Activated T-cell treated with anti-CD3 and anti-CD28 coated beads, Interleukin-2, amount 50 U/mL, for 48 hours (primary cell): ENCODE measurements at regions not wholly inside any gene's neighbourhood (a gene's known extent, or its start where the extent isn't known, plus 50 kb on each side); places are given as distances from the start of the nearest gene placed in this dataset.
"Not testable (repeated sequence)": the region's sequence is repeated elsewhere in the genome, so short reads cannot be mapped to it uniquely, and the experiment has no call there.

Experiments used
- DNase-seq, 2 experiments: peaks; one replicate each; pipeline ENCODE4 v3.0.0-alpha.2; 2020

DNA sequence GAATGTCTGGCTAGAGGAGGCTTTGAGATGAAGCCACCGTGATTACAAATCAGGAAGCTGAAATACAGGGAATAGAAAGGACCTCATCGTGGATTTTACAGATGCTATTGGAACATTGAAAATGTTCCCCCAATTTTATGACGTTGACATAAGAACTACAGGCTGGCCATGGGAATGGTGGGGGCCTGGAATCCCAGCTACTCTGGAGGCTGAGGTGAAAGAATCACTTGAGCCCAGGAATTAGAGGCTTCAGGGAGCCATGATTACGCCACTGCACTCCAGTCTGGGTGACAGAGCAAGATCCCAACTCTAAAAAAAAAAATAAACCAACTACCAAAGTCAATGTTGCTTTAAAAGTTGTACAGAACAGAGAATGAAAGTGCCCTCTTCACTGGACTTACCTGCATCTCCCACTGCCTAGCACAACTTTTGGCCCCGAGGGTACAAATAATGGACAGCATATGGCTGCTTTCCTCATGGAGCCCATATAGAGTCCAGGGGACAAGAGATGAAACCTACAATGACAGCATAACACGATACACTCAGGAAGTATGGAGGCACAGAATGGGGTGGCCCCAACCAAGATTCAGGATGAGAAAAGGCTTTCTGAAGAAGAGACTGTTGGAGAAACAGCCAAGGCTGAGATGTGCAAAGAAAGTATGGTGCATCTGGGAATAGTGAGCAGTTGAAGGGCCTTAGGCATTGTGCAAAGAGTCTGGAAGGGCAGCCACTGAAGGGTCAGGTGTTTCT is 254.8 kb downstream of the MYCN start:
- DNase-seq, result no peak

DNA sequence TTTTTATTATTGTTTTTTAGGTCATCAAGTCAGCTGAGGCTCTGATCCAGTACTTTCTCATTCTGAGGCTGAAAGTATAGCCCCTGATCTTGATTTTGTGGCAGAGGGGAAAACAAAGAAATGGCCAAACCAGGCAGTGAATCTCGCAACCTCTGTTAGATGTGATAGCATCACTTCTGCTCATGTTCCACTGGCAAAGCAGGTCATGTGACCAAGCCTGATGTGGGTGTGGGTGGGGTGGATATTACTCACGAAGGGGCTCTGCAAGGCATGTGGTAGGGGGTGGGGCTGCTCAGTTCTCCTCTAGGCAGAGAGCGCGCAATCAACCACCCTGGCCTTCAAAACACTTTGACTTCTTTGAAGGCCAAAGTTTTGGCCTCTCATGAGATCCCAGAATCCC is 254.2 kb downstream of the MYCN start:
- no peak for DNase-seq

DNA sequence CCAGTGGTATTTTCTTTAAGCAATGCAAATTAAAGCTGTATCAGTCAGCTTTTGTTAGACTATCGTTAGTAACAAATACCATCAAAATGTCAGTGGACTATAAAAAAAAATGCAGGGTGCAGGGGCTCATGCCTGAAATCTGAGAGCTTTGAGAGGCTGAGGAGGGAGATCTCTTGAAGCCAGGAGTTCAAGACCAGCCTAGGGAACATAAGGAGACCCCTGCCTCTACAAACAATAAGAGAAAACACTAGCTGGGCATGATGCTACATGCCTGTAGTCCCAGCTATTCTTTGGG is 253.7 kb downstream of the MYCN start:
- no peak for DNase-seq

DNA sequence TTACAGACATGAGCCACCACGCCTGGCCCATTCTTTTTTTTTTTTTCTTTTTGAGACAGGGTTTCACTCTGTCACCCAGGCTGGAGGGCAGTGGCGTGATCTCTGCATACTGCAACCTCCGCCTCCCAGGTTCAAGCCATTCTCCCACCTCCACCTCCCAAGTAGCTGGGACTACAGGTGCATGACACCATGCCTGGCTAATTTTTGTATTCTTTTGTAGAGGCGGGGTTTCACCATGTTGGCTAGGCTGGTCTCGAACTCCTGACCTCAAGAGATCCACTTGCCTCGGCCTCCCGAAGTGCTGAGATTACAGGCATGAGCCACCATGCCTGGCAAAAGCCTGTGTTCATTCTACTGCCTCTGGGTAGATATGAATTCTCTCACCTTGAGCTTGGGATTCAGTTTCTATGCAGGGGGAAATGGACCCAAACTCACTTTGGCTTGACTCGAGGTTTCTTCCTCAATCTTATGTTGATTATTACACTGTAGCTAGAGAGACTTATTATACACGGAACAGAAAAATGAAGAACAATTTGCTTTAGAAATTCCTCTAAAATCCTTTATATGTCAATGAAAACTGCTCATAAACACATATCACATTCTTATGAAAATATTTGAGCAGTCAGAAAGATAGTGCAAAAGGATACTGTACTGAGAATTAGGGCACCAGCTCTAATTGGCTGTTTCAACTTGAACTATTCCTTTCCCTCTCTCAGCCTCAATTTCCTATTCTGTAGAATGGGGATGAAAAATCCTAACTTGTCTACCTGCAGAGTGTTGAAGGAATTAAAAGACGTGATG is 252.3 kb downstream of the MYCN start:
- DNase-seq, result no peak

DNA sequence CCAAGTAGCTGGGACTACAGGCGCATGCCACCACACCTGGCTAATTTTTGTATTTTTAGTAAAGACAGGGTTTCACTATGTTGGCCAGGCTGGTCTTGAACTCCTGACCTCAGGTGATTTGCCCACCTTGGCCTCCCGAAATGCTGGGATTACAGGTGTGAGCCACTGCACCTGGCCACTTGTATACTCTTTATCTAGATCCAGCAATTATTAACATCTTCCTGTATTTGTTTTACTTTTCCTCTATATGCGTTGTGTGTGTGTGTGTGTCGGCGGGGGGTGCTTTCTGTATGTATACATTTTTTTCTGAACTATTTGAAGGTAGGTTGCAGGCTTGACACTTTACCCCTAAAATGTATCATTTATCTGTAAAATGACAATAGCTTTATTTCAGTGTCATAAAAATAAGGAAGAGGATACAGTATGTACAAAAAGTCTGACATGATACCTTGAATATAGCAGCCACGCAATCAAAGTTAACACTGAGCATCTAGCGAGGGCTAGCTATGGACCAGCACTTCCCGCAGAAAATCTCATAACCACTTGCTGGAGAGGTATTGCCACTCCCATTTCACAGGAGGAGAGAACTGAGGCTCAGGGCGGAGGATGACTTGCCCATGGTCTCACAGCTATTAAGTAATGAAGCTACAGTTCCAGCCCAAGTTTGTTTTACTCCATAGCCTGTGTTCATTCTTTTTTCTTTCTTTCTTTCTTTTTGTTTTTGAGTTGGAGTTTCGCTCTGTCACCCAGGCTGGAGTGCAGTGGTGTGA is 251.3 kb downstream of the MYCN start:
- DNase-seq, result no peak

DNA sequence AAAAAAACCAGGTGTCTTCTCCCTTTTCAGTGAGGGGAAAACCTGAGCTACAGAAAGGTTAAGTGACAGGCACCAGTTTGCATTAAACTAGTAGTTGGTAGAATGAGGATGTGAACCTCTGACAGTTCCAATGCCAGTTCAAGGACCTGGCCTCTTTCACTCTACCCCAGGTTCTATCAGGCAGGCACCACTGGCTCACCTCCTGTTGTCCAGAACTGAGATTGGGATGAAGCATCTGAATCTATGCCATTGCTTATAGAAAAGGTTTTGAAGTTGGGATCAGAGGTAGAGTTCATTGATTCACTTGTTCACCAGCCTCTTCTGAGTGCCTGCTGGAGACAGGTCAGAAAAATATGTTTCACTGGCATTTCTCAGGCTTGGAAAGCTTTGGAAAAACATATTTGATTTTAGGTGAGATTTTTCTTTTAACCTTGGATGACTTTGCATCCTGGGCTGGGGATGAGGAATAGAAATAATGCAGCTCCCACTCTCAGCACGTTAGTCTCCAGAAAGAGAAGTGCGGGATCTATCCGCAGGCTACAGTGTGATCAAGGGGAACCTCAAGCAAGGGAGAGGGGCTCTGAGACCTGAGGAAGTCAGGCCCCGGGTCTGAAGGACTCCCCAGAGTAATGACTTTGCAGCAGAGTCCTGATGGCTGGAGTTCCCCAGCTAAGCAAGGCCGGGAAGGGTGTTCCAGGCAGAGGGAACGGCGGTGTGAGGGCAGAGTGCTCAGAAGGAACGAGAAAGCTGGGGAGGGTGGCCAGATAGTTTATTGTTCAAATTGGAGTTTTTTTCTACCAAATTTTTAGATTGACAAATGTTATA is 250.3 kb downstream of the MYCN start:
- DNase-seq, result no peak

DNA sequence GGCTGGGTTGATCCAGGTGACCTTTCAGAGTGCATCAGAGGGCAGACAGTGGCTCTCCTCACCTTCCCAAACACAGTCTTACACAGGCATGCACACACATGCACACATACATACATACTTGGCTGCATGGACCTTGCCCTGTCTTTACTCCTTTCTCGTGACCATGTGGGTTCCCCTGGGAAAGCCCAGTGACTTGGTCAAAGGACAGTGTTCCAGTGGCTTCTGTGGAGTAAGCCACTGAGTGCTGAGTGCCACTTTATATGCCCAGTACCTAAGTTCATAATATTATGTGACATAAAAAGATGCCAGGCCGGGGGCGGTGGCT is 249.4 kb downstream of the MYCN start:
- no peak for DNase-seq

DNA sequence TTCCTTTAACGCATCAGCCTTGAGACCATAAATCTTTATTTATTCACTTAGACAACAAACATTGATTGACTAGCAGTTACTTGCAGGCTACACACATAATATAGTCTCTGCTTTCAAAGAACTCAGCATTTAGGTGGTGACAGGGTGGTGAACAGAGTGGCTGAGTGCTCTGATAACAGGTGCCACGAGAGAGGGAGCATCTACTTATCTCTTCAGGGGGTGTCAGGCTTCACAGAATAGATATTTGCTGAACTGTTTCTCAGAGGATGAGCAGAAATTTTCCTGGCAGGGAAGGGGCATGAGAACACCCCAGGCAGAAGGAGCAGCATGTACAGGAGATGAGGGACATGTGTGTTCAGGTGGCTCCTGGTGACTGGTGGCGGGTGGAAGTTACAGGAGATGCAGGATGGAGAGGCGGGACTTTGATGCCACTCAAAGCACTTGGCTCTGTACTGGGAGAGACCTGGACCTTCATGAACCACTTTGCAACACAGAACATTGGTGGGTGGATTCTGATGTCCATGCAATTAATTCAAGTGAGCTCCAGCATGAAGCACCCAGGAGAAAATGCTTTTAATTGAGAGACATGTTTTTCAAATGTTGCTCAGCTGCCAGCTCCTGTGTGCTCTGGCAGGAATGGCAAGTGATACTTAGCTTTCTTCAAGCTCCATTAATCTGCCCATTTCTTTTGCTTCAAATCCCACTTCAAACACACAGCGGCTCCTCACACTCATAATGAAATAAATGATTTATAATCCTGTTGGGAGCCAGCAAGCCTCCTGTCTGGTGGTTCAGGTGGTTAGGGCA is 248.9 kb downstream of the MYCN start:
- no peak for DNase-seq

DNA sequence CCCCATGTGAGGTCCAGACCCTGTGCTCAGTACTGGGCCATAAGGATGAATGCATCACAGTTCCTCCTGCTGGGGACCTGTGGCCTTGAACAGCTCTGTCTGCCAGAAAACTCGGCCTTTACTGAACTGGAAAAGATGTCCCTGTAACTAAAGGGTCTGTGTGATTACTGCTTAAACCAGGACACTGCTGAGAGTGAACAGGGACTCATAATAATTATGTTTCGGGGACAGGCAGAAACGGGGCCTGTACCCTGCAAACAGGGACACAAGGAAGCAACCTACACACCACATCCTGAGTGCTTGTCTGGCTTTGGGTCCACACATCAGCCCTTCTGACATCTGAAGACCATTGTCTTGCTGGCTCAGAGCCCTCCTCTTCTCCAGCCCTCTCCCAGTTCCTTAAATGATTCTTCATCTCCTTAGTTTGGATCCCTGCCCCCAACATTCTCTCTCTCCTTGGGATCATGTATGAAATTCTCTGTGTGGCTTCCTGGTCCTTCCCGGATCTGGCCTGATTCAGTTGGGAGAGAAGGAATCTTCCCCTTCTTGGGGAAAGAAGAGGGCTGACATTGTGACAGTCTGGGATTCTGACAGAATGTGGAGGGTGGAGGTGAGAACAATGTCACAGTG is 248.0 kb downstream of the MYCN start:
- DNase-seq, result no peak

DNA sequence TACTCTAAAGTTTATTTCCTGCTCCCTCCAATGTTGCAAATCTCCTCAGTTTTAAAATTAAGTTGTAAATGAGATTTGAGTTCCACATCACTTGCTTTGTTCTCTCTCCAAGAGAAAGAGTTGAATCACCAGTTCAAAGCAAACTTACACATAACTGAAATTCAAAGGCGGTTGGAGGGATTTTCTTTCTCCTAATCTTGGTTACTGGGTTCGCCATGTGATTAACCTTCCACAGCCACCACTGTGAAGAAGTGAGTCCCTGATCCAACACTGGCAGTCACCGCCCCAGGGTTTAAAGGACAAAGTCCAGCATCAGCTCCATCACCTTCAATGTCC is 247.1 kb downstream of the MYCN start:
- no peak for DNase-seq

DNA sequence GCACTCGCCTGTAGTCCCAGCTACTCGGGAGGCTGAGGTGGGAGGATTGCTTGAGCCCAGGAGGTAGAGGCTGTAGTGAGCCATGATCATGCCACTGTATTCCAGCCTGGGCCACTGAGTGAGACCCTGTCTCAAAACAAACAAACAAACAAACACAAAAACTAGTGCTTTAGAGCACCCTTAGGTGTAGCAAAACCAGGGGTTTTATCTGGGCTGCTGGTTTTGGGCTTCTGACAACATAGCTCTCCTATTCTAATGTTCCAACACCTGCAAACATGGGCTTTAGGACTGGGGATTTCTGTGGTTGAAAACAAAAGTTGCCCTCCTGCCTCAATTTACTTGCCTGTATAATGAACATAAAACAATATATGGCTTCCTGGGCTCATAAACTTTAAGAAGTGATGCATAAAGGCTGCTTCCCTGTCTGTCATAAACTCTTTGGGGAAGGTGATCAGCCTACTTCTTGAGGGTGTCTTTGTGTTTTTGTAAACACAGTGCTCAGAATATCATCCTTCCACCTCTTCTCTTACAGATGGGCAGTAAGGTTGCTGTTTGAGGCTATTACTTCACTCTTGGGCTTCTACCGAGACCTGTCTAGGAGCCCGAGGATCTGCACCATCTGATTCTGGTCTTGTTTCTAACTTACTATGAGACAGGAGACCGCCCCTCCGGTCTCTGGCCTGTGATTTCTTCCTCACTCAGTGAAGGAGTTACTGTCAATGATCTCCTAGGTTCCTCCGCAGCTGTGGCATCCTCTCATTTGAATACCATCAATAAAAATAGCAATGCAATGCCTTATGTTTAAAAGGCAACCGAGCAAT is 246.5 kb downstream of the MYCN start:
- no peak for DNase-seq

DNA sequence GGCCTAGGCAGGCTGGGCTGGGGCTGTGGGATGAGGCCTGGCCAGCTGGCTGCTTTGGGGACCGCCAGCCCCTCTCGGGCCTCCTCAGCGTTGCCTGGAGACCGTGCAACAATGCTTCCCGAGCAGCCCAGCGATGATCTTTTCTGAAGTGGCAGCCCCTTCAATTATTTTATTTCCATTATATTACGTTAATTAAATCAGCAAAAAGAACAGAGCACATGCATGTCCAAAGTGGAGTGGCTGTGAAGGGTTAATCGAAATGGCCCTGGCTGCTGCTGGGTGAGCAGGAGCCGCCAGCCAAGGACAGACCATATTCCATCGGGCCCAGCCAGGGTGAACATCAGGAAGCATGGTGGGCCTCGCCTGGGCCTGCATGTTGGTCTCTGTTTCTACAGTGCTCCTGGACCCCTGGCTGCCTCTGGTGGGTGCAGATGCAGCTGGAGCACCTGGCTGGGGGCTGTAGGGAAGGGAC is 245.5 kb downstream of the MYCN start:
- no peak for DNase-seq

DNA sequence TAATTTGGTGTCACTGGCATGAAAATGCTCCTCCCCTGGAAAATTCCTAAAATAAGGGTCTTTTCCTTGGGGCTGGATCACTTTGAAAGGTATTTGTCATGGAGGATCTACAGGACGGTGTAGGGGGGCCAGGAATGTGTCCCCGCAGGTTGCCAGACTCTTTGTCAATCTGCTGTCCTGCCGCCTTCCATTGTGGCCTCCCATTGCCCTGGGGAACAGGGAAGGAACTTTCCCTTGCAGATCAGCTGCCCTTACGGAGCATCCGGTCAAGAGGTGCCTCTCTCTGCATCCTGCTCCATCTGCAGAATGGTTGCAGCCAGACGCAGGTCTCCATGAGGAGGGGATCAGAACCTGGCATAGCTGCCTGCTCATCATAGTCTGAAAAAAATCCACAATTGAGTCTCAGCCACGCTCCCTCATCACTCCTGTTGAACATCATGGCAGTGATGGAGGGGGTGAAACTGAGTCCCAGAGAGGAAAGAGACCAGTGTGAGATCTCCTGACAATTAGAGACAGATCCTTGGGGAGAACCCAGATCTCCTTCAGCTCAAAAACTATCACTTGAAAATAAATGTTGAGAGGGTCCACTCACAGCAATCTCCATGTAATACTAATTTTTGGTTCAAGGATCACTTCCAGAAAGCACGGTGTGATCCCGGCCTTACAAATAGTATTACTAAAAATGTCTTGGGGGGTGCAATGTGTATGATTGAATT is 244.8 kb downstream of the MYCN start:
- no peak for DNase-seq

DNA sequence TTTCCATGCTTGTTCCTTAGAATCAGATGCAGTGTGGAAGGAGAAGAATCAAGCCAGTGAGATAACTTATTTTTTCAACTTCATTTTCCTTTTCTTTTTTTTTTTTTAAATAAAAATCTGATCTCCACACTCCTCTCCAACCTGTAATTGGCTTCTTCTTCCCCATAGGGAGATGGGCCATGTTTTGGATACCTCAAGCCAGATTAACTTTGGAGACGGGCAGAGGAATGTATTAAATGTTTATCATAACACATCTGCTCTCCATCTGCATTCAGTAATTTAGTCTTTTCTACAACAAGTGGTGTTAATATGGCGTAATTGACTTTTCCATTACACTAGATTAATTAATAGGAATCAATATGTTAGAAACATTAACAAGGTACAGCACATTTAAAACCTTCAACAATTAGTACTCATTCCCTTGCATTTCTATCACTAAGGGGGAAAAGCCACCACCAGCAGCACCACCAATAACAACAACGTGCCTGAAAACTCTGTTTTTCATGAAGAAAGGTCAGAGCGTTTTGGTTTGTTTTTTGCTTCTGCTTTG is 244.1 kb downstream of the MYCN start:
- DNase-seq, result no peak

DNA sequence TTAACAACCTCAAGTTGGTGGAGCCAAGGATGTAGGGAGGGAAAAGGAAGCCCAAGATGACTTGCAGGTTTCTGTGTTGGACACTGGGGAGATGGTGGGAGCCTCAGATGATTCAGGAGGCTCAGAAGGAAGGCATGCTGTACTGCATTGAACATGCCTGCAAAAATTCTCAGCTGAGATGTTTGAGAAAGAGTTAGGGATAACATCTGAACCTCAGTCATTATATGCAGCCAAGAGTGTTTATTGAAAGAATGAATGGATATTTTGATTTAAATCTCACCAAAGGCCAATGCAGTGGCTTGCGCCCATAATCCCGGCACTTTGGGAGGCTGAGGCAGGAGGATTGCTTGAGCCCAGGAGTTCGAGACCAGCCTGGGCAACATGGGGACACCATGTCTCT is 243.0 kb downstream of the MYCN start:
- DNase-seq, result no peak

DNA sequence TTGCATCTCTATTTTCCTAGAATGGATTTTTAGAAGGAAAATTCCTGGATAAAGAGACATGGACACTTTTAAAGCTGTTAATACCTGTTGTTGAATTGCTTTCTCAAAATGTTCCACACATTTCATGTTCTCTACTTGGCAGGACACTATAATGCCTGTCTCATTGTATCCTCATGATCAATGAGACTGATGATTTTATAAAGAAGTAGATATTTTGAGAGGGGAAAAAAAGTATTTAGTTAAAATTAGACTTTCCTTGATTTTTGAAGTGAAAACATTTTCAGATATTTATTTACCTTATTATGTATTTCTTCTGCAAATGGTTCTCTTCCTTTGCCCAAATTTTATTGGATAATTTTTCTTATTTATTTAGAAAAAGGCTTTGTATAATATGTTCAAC is 242.5 kb downstream of the MYCN start:
- no peak for DNase-seq

DNA sequence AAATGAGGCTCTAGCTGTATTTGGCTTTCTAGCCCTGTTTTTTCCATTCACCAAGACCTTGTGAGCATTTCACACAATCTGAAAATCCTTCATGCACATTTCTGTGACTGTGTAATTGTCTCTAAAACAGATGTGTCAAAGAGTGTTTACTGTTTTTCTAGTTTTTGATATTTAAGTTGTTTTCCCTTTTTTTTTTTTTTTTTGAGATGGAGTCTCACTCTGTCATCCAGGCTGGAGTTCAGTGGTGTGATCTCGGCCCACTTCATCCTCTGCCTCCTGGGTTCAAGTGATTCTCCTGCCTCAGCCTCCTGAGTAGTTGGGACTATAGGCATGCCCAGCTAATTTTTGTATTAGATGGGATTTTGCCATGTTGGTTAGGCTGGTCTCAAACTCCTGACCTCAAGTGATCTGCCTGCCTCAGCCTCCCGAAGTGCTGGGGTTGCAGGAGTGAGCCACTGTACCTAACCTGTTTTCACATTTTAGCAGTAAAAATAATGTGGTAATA is 242.0 kb downstream of the MYCN start:
- DNase-seq, result not testable (repeated sequence)

DNA sequence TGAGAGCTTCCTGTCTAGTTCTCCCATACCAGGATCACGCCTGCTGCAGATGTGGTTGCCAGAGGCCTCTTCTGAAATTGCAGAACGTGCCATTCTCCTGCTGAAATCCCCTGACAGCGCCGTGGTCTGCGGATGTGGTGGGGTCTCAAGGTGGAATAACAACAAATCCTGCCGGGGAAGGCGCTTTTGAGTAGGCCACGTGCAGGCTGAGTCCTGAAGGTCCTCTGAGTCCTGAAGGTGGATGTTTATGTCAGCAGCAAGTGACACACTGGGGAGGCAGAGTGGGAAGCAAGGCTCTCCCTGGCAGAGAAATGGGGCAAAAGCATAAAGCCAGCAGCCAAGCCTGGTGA is 241.4 kb downstream of the MYCN start:
- DNase-seq, result no peak

DNA sequence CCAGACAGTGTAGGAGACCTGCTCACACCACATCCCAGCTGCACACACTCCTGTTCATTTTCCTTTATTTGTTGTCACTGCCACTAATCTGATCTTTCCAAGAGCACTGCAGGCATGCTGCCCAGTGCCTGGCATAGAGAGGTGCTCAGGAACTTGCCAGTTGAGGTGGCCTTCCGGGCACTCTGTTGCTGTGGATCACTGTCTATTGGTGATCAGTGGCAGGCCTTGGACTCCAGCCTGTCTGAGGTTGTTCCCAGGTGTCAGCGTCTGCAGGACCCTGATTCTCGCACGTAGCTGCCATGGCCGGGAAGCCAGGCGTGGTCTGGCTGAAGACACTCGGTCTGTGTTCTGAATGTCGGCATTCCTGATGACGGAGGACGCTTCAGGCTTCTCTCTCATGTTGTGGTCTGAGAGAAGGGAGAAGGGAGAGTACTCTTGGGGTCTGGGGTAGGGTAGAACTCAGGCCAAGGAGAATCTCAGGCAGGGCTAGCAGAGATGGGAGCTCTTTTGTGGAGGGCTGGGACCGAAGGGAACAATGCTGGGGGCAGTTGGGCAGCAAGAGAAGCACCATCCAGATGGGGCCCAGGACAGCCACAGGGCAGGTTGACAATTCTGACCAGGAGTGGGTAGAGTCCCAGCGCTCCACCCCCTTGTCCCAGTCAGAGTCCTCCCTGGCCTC is 240.9 kb downstream of the MYCN start:
- no peak for DNase-seq
